ENCODE measurements at regions not wholly inside any gene's neighbourhood (a gene's known extent, or its start where the extent isn't known, plus 50 kb on each side); places are given as distances from the start of the nearest gene placed in this dataset.

GRCh38 chr6:104614394-104614793, 245.3 kb downstream of the HACE1 start:
- no peak for DNase-seq (ENCODE audit: low spot score)

GRCh38 chr6:104613416-104614001, 246.2 kb downstream of the HACE1 start:
- no peak for DNase-seq (ENCODE audit: low spot score)

- no peak for DNase-seq (ENCODE audit: low spot score)
Measured at GRCh38 chr6:104612541-104612940, 247.2 kb downstream of the HACE1 start.

GRCh38 chr6:104608101-104608500, 251.6 kb downstream of the HACE1 start:
- DNase-seq (ENCODE audit: low spot score) = no peak

GRCh38 chr6:104607501-104607900, 252.2 kb downstream of the HACE1 start:
- no peak for DNase-seq (ENCODE audit: low spot score)

GRCh38 chr6:104606361-104606760, 253.4 kb downstream of the HACE1 start:
- DNase-seq (ENCODE audit: low spot score) = no peak

- DNase-seq (ENCODE audit: low spot score) = no peak
Measured at GRCh38 chr6:104604685-104605084, 255.0 kb downstream of the HACE1 start.

GRCh38 chr6:104603108-104603745, 256.5 kb downstream of the HACE1 start:
- DNase-seq (ENCODE audit: low spot score) = no peak

- no peak for DNase-seq (ENCODE audit: low spot score)
Measured at GRCh38 chr6:104601721-104602120, 258.0 kb downstream of the HACE1 start.

GRCh38 chr6:104601131-104601651, 258.5 kb downstream of the HACE1 start:
- no peak for DNase-seq (ENCODE audit: low spot score)

GRCh38 chr6:104600639-104600931, 259.1 kb downstream of the HACE1 start:
- no peak for DNase-seq (ENCODE audit: low spot score)

- DNase-seq (ENCODE audit: low spot score) = no peak
Measured at GRCh38 chr6:104599821-104600638, 259.7 kb downstream of the HACE1 start.

GRCh38 chr6:104597541-104598050, 262.1 kb downstream of the HACE1 start:
- no peak for DNase-seq (ENCODE audit: low spot score)

GRCh38 chr6:104596091-104596490, 263.6 kb downstream of the HACE1 start:
- DNase-seq (ENCODE audit: low spot score) = no peak

- no peak for DNase-seq (ENCODE audit: low spot score)
Measured at GRCh38 chr6:104595311-104595820, 264.4 kb downstream of the HACE1 start.

- DNase-seq (ENCODE audit: low spot score) = no peak
Measured at GRCh38 chr6:104591573-104592334, 268.0 kb downstream of the HACE1 start.

- DNase-seq (ENCODE audit: low spot score) = no peak
Measured at GRCh38 chr6:104589940-104590339, 269.8 kb downstream of the HACE1 start.

- DNase-seq (ENCODE audit: low spot score) = no peak
Measured at GRCh38 chr6:104585646-104586045, 274.1 kb downstream of the HACE1 start.

- no peak for DNase-seq (ENCODE audit: low spot score)
Measured at GRCh38 chr6:104580452-104580851, 279.3 kb downstream of the HACE1 start.

GRCh38 chr6:104579310-104579863, 280.3 kb downstream of the HACE1 start:
- no peak for DNase-seq (ENCODE audit: low spot score)

- no peak for DNase-seq (ENCODE audit: low spot score)
Measured at GRCh38 chr6:104575536-104575935, 284.2 kb downstream of the HACE1 start.
